HepG2 (cell line): ENCODE measurements at regions not wholly inside any gene's neighbourhood (a gene's known extent, or its start where the extent isn't known, plus 50 kb on each side); places are given as distances from the start of the nearest gene placed in this dataset.

Source experiments
- ATAC-seq: fragments of 200-7000 bp; cut with Tn5 transposase; 3 replicates; pipeline ENCODE4 v1.9.1; 2020; ENCODE audit warnings: mild to moderate bottlenecking, moderate library complexity
- BruUV-seq: library from RNA; stranded (reverse); fragments of 400-500 nt; replicated peaks from 2 replicates; lab custom pipeline; 2021; lab: Mats Ljungman, UMichigan
- CTCF ChIA-PET: fragments of 300-600 bp; formaldehyde crosslinking; extraction: SDS; loops from one replicate; lab custom pipeline; 2021; ENCODE audit warnings: low total read pairs, inconsistent platforms, low intra/inter-chr PET ratio; lab: Yijun Ruan, JAX
- POLR2A ChIA-PET: fragments of 350-600 bp; sonication (Branson Sonifier 250); formaldehyde crosslinking; loops from one replicate; lab custom pipeline; 2020; ENCODE audit warnings: antibody characterized with exemption, inconsistent platforms; lab: Yijun Ruan, JAX
- DNase-seq: peaks from one replicate; pipeline ENCODE4 v3.0.0-alpha.2; 2015; ENCODE audit warnings: low spot score
- FAIRE-seq: peaks from 3 replicates; lab custom pipeline; 2011; peaks lifted over from hg19 to GRCh38; lab: Jason Lieb, UNC
- H2AFZ ChIP-seq: one replicate; pipeline ENCODE4 v1.6.1; 2011; ENCODE audit warnings: low read length, inconsistent platforms
- H3K27ac ChIP-seq: fragments of 300-600 bp; 3 replicates; pipeline ENCODE4 v1.8.0; 2011; ENCODE audit warnings: mixed run types, mild to moderate bottlenecking, mixed read lengths, low read length, inconsistent platforms; ENCODE audit not compliant: insufficient read depth; ENCODE audit errors: extremely low read length
- H3K27me3 ChIP-seq, 2 experiments: fragments of 200-600 bp in 1 of 2; 2 replicates in 1 of 2; 3 replicates in 1 of 2; pipeline versions ENCODE4 v1.6.0 to v1.8.0; 2011; ENCODE audit warnings: low read length in 2 of 2, mild to moderate bottlenecking in 2 of 2, moderate library complexity in 2 of 2, inconsistent platforms in 1 of 2; ENCODE audit not compliant: insufficient read depth in 2 of 2, control insufficient read depth in 1 of 2
- H3K36me3 ChIP-seq, 2 experiments: fragments of 200-600 bp in 1 of 2; replicated peaks in 1 of 2; 2 replicates in 1 of 2; 3 replicates in 1 of 2; pipeline versions ENCODE4 v1.5.1 to v1.8.0; 2011; ENCODE audit warnings: low read length in 2 of 2, inconsistent platforms in 1 of 2; ENCODE audit not compliant: insufficient read depth in 2 of 2, control insufficient read depth in 1 of 2
- H3K4me1 ChIP-seq: 2 replicates; pipeline ENCODE4 v1.5.1; 2012; ENCODE audit warnings: low read length, inconsistent platforms; ENCODE audit not compliant: insufficient read depth
- H3K4me2 ChIP-seq: 2 replicates; pipeline ENCODE4 v1.6.0; 2011; ENCODE audit warnings: low read depth, low read length, inconsistent platforms
- H3K4me3 ChIP-seq, 3 experiments: fragments of 200-600 bp in 1 of 3; sonication (generic), shearing (Covaris generic) in 1 of 3; replicated peaks in 1 of 3; 2 replicates each; pipeline ENCODE4 v1.5.1; 2011 to 2016; ENCODE audit warnings: low read length in 3 of 3, inconsistent platforms in 2 of 3, low read depth in 2 of 3, mild to moderate bottlenecking in 2 of 3, control low read depth in 1 of 3, mixed read lengths in 1 of 3; ENCODE audit not compliant: insufficient read depth in 1 of 3
- H3K79me2 ChIP-seq: one replicate; pipeline ENCODE4 v1.6.1; 2011; ENCODE audit warnings: low read length, inconsistent platforms; ENCODE audit not compliant: insufficient read depth
- H3K9ac ChIP-seq: 2 replicates; pipeline ENCODE4 v1.6.0; 2011; ENCODE audit warnings: mild to moderate bottlenecking, low read depth, low read length, inconsistent platforms; ENCODE audit not compliant: insufficient read depth
- H3K9me3 ChIP-seq: 2 replicates; pipeline ENCODE4 v1.5.1; 2012; ENCODE audit warnings: mild to moderate bottlenecking, low read length
- H4K20me1 ChIP-seq: 2 replicates; pipeline ENCODE4 v1.6.0; 2011; ENCODE audit warnings: inconsistent platforms, mild to moderate bottlenecking, low read length, moderate library complexity; ENCODE audit not compliant: insufficient read depth
- FOXP1 ChIP-seq, 2 experiments: fragments of 450-650 bp in 1 of 2; IDR thresholded peaks; 2 replicates each; pipeline ENCODE4 v1.6.1; 2017 to 2018; ENCODE audit warnings: antibody characterized with exemption in 1 of 2
- ZNF318 ChIP-seq: sonication (generic); formaldehyde crosslinking; IDR thresholded peaks from 2 replicates; pipeline ENCODE4 v1.4.0; 2020; ENCODE audit warnings: mild to moderate bottlenecking, missing genetic modification reagents
- ZNF329 ChIP-seq: sonication (generic); formaldehyde crosslinking; IDR thresholded peaks from 2 replicates; pipeline ENCODE4 v1.9.0; 2021; ENCODE audit warnings: low read depth, mild to moderate bottlenecking, missing genetic modification reagents
- in situ Hi-C: cut with HindIII; loops from 2 replicates; pipeline ENCODE4 v1.10.0; 2017; ENCODE audit warnings: low pct_unique_long_range_greater_than_20kb; ENCODE audit not compliant: extremely low pct_ligation_motif_present
- intact Hi-C: fragments of 100-400 bp; cut with micrococcal nuclease; formaldehyde crosslinking; loops from one replicate; pipeline ENCODE4 v1.10.0; 2022; ENCODE audit not compliant: unreplicated experiment

DNA sequence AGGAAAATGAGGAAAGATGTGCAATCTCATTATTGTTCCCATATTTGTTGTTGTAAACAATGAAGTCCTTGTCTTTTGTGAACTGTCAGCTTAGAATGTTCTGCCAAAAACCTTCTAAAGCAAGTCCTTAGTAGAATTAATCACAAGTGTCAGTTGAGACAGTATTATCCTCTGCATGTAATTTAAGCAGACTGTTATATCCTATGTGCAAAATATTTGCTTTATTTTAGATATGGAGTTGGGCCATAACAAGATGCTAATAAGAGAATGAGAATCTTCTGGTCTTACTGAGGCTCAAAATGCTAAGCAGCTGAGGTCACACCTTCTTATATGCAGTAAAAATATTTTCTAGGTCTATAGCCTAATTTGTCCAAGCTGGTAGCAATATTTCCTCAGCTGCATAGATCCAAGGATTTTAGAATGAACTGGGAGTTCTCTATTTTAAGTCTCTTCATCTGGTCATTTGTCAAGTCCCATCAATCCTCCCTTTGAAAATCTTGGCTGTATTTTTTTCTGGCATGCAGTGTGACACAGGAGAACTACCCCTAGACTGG, 222.3 kb upstream of the NAV3 start (continued):
- no peak for TF ChIP-seq ZNF318 (CRISPR knock-in tag)
- TF ChIP-seq, all 625 proteins: peak for 0

GRCh38 chr12:77606348-77606747, 224.3 kb upstream of the NAV3 start:
- Histone ChIP-seq H3K79me2 (no peaks in the 10 kb centered on the region), H3K4me1 (no peaks in the 10 kb centered on the region), H3K9ac (no peak overlapping the region), H2AFZ (no peak overlapping the region), H3K27ac (no peak overlapping the region), H3K9me3 (no peaks in the 10 kb centered on the region), H4K20me1 (no peaks in the 10 kb centered on the region), H3K4me3 (no peak overlapping the region), H3K27me3 (no peaks in the 10 kb centered on the region), H3K4me2 (no peak overlapping the region), H3K36me3 (no peaks in the 10 kb centered on the region)
- ATAC-seq (no peak), FAIRE-seq (no peak), DNase-seq (no peak)
- BruUV-seq: no TSS peak
- in situ Hi-C loops (no loop called here), intact Hi-C loops (no loop called here)
- no peak for TF ChIP-seq ZNF329 (CRISPR knock-in tag)
- no peak for TF ChIP-seq FOXP1 (IDR thresholded peaks at IDR 0.05)
- peak; percentile 37 for TF ChIP-seq FOXP1 (CRISPR knock-in tag; IDR thresholded peaks at IDR 0.05)
- POLR2A ChIA-PET: no interaction called here
- CTCF ChIA-PET: no interaction called here
